ENCODE measurements at regions not wholly inside any gene's neighbourhood (a gene's known extent, or its start where the extent isn't known, plus 50 kb on each side); places are given as distances from the start of the nearest gene placed in this dataset.

- TF ChIP-seq REST (IDR thresholded peaks at IDR 0.05; ENCODE audit: unreplicated experiment) = no peak
Measured at GRCh38 chr12:27879708-27880107, 92.8 kb downstream of the PTHLH start (continued).

GRCh38 chr12:27875677-27876076, 95.6 kb upstream of the MANSC4 start:
- Histone ChIP-seq H3K27me3 (ENCODE audit: insufficient read depth) (no peaks in the 10 kb centered on the region), H3F3A (replicated peaks; ENCODE audit: low read depth) (no peaks in the 10 kb centered on the region), H2AFZ (no peak overlapping the region), H3K4me2 (no peak overlapping the region), H3K79me2 (replicated peaks; ENCODE audit: insufficient read depth) (no peaks in the 10 kb centered on the region), H3K4me1 (ENCODE audit: insufficient read depth) (no peaks in the 10 kb centered on the region), H3K9me2 (ENCODE audit: insufficient read depth) (peaks cover 12% of the 10 kb centered on the region), H3K36me3 (ENCODE audit: insufficient read depth) (no peaks in the 10 kb centered on the region), H3K4me3 (no peak overlapping the region), H3K27ac (ENCODE audit: low read depth) (no peak overlapping the region), H4K20me1 (replicated peaks; ENCODE audit: insufficient read depth) (no peaks in the 10 kb centered on the region)
- no peak overlapping the region for H3K4me3 Mint-ChIP-seq
- H3K9me3 Mint-ChIP-seq = peaks cover 20% of the 10 kb centered on the region
- peaks cover 7% of the 10 kb centered on the region for H3K36me3 Mint-ChIP-seq (ENCODE audit: low read depth)
- H3K4me1 Mint-ChIP-seq = no peaks in the 10 kb centered on the region
- no peak overlapping the region for H3K27ac Mint-ChIP-seq
- DNase-seq (ENCODE audit: low spot score) (no peak), ATAC-seq (no peak)
- TF ChIP-seq REST (IDR thresholded peaks at IDR 0.05; ENCODE audit: unreplicated experiment) = no peak
- no peak for TF ChIP-seq POLR2AphosphoS5 (IDR thresholded peaks at IDR 0.05; ENCODE audit: low read depth)
- no peak for TF ChIP-seq JUNB (IDR thresholded peaks at IDR 0.05; ENCODE audit: unreplicated experiment)
- TF ChIP-seq ZNF331 (CRISPR knock-in tag; IDR thresholded peaks at IDR 0.05; ENCODE audit: low read depth) = no peak
- TF ChIP-seq STAT1 (IDR thresholded peaks at IDR 0.05; ENCODE audit: unreplicated experiment) = no peak
- H3K27me3 Mint-ChIP-seq (ENCODE audit: insufficient read depth, low read depth, poor library complexity) = peaks cover 2% of the 10 kb centered on the region

GRCh38 chr12:27873010-27873409, 93.0 kb upstream of the MANSC4 start:
- no peak overlapping the region for H3K4me2 ChIP-seq
- H3K9me2 ChIP-seq (ENCODE audit: insufficient read depth) = peaks cover 13% of the 10 kb centered on the region
- DNase-seq (ENCODE audit: low spot score) = no peak
- no peaks in the 10 kb centered on the region for H3F3A ChIP-seq (replicated peaks; ENCODE audit: low read depth)
- no peak overlapping the region for H2AFZ ChIP-seq
- Mint-ChIP-seq H3K27me3 (ENCODE audit: insufficient read depth, low read depth, poor library complexity) (peaks cover 2% of the 10 kb centered on the region), H3K27ac (no peak overlapping the region), H3K36me3 (ENCODE audit: low read depth) (peaks cover 7% of the 10 kb centered on the region), H3K9me3 (peaks cover 20% of the 10 kb centered on the region), H3K4me1 (no peaks in the 10 kb centered on the region), H3K4me3 (no peak overlapping the region)
- H3K36me3 ChIP-seq (ENCODE audit: insufficient read depth) = no peaks in the 10 kb centered on the region
- no peaks in the 10 kb centered on the region for H4K20me1 ChIP-seq (replicated peaks; ENCODE audit: insufficient read depth)
- TF ChIP-seq REST (IDR thresholded peaks at IDR 0.05; ENCODE audit: unreplicated experiment) (no peak), JUNB (IDR thresholded peaks at IDR 0.05; ENCODE audit: unreplicated experiment) (no peak)
- H3K4me1 ChIP-seq (ENCODE audit: insufficient read depth) = no peaks in the 10 kb centered on the region
- no peak overlapping the region for H3K4me3 ChIP-seq
- no peaks in the 10 kb centered on the region for H3K79me2 ChIP-seq (replicated peaks; ENCODE audit: insufficient read depth)
- H3K27ac ChIP-seq (ENCODE audit: low read depth) = no peak overlapping the region
- H3K27me3 ChIP-seq (ENCODE audit: insufficient read depth) = no peaks in the 10 kb centered on the region
- ATAC-seq = no peak
